HG03439 (cell line): ENCODE measurements at regions not wholly inside any gene's neighbourhood (a gene's known extent, or its start where the extent isn't known, plus 50 kb on each side); places are given as distances from the start of the nearest gene placed in this dataset.
A peak's percentile ranks its signal among the peaks of the same experiment; 100 is the strongest.
"Not testable (repeated sequence)": the region's sequence is repeated elsewhere in the genome, so short reads cannot be mapped to it uniquely, and the experiment has no call there.

Experiments used
- ATAC-seq: cut with Tn5 transposase; IDR thresholded peaks from one replicate; pipeline ENCODE4 v1.9.1; 2021; ENCODE audit warnings: mild to moderate bottlenecking, moderate library complexity; ENCODE audit not compliant: unreplicated experiment

DNA sequence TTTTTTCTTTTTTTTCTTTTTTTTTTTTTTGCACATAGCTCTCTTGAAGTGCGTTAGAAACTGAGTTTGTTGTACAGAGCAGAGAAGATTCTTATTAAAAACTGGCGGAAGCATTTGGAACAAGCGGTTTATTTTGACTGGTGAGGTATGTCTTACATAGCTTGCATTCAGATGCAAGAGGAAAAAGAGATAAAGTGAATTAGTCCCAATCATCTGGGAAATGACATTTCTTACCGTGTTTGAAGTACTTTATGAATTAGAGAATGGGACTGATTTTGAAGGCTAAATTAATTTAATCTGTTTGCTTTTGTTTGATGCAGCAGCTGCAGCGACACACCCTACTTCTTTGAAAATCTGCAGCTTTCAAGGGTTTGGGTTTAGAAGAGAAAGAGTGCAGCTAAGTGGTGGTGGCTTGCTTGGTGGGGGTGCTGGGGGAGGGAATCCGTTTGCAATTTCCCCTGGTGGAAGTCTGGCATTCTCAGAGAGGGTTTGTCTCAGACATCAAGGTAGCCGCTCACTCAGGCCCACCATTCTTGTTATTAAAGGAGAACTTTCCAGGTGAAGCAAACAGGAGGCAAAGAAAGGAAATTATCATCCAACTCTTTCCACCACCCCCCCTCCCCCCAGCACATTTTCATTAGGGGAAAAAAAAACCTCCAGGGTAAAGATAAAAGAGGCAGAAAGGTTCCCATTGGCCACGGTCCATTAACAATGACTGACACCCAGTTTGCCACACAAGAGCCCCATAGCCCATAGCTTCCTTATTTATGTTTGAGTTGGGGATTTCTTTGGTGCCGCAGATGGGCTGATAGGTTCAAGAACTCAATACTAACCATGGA lies 231.7 kb downstream of the SKIDA1 start:
- no peak for ATAC-seq

GRCh38 chr10:21292763-21293517 lies 232.5 kb downstream of the SKIDA1 start:
- ATAC-seq = no peak

GRCh38 chr10:21290499-21291160 lies 234.9 kb downstream of the SKIDA1 start:
- no peak for ATAC-seq

DNA sequence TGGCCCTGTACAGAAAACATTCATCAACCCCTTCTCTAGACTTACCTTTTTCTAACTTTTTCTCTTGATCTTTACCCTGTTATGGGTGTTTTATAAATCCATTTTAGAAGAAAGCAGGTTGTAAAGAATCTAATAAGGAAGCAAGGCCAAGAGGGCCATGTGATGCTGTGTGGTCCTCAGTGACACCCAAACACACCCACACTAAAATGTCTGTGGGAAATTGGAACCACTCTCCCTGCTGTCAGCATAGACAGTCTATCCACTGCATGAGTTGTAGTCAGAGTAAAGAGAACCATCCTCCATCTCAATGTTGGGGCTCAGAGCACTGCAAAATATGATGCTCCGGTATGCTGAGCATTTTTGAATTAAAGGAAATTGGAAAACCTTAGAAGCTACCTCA lies 235.5 kb downstream of the SKIDA1 start:
- no peak for ATAC-seq

DNA sequence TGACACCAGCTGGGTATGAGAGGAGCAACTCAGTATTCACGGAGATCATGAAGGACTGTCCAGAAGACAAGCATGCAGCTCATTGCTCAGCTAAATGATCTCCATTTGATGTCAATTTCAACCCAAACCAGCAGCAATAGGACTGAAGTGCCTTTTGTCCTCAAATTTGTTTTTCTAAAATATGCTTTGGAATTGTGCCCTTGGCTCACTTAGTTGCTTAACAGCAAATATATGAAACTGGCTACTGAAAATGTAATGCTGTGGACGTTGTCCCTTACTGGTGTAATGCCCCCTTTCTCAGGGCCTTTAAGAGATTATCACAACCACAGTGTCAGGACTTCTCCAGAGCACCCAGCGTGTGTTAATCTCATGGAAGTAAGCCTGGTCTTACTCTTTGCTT lies 236.2 kb downstream of the SKIDA1 start:
- ATAC-seq = no peak

DNA sequence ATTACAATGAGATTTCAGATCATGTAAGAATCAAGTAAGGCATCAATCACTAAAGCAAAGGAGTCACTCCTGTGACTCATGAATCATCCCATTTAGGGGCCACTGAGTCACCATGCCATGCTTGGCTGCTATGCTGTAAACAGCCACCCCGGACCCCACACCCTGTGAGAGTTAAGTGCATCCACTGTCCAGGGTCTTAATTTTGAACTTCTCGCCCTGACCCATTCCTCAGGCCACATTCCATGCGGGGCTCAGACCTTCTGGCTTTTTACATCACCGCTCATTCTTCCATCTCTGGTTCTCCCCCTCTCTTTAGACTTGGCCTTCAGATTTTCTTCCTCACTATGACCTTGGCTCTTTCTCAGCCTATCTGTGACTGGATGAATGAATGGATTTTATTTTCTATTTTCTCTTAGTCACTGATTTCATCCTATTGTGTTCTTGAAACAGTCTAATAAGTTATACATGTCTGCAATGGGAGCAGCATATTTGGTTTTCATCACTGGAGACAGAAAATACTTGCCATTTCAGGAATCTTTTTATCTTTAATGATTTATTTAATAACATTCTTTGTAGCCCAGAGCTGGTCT lies 239.6 kb downstream of the SKIDA1 start:
- no peak for ATAC-seq

DNA sequence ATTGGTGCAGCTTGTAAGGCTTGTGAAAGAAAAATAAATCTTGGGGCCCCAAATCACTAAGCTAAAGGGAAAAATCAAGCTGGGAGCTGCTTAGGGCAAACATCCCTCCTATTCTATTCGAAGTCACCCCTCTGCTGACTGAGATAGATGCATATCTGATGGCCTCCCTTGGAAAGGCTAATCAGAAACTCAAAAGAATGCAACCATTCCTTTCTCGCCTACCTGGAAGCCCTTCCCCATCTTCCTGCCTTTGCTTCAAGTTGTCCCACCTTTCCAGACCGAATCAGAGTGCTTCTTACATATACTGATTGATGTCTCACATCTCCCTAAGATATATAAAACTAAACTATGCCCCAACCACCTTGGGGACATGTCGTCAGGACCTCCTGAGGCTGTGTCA lies 240.3 kb downstream of the SKIDA1 start:
- ATAC-seq = no peak

DNA sequence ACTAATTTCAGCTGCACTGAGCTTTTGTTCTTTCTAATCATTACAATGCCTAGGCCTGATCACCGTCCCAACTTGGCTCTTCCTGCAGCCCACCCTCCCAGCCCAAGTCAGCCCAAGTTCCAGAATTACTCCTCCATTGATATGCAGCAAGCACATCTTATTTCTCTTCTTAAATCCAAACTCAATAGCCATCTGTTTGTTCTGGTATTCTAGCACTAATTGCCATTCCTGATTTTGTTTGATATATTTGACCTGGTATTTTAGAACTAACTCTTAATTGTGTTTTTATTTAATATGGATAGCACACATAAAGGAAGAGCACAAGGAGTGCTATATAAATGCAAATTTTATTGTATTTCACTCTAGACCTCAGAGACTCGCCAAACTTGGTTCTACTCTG lies 241.2 kb downstream of the SKIDA1 start:
- ATAC-seq = no peak

DNA sequence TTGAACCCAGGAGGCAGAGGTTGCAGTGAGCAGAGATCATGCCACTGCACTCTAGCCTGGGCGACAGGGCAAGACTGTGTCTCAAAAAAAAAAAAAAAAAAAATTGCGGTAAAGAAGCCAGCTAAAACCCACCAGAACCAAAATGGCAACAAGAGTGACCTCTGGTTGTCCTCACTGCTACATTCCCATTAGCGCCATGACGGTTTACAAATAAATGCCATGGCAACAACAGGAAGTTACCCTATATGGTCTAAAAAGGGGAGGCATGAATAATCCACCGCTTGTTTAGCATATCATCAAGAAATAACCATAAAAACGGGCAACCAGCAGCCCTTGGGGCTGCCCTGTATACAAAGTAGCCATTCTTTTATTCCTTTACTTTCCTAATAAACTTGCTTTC lies 242.4 kb downstream of the SKIDA1 start:
- ATAC-seq = not testable (repeated sequence)

DNA sequence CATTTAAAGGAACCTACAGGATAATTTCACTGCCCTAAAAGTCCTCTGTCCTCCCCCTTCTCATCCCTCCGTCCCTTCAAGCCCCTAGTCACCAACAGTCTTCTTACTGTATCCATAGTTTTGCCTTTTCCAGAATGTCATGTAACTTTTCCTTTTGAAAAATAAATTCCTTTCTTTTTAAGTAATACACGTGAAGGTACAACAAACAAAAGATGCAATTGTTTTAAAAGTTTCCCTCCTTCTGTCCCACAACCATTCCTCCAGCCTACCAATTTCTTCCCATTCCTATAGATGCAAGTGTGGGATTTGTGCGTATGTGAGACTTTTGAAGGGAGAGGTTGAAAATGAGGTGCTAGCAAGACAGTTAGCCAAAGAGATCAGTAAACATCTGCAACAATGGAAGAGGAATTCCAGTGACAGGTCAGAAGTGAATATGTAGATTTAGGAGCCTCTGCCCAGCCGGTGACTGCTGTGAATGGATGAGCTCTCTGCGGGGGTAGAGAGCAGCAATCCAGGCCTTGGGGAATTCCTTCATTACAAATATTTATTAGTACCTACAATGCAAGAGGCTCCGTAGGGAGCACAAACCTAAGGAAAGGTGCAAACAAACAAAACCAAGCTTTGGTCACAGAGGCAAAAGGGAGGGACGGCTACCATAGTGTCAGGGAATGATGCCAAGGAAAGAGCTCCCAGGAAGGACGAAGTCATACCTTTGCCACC lies 243.6 kb downstream of the SKIDA1 start:
- no peak for ATAC-seq

- ATAC-seq = no peak
Measured at GRCh38 chr10:21280971-21281572, 244.4 kb downstream of the SKIDA1 start.

- ATAC-seq = no peak
Measured at GRCh38 chr10:21280037-21280436, 245.4 kb downstream of the SKIDA1 start.

- no peak for ATAC-seq
Measured at GRCh38 chr10:21279217-21279575, 246.3 kb downstream of the SKIDA1 start.

GRCh38 chr10:21278491-21279216 lies 246.8 kb downstream of the SKIDA1 start:
- ATAC-seq = peak; percentile 90

GRCh38 chr10:21273400-21273968 lies 252.0 kb downstream of the SKIDA1 start:
- ATAC-seq = no peak

DNA sequence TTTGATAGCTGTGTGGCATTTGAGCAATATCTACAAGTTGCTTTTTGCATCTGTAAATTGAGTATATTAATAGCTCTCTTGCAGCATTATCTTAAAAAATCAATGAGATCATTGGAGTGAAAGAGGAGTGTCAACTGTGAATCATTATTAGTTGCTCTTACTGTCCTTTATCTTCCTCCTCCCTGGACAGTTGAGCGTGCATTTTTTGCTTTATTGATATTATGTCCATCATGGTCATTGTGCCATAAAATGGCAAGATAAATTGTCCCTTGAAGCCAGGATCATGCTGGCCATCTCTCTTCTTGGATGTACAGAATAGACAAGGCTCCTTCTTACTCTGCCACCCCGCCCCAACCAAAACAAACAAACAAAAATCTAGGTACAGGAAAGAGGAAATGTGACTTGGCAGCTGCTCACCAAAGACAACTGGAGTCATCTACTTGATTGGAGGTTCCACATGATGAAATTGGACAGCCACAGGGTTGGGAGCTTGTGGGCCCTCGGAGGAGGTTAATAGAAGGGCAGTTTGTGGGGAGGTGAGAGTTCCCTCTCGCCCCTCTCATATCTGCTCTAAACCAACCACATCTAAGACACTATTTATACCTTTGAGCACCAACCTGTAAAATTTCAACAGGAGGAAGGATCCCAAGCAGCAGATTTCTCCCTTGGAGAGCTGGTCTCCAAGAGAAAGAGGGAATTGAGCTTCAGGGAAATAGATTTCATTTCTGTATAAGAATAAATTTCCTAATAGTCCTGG lies 252.7 kb downstream of the SKIDA1 start:
- ATAC-seq = no peak

- no peak for ATAC-seq
Measured at GRCh38 chr10:21270976-21271375, 254.5 kb downstream of the SKIDA1 start.

- ATAC-seq = no peak
Measured at GRCh38 chr10:21269289-21269688, 256.2 kb downstream of the SKIDA1 start.

GRCh38 chr10:21265622-21266021 lies 259.9 kb downstream of the SKIDA1 start:
- ATAC-seq = no peak
